ENCODE measurements at regions not wholly inside any gene's neighbourhood (a gene's known extent, or its start where the extent isn't known, plus 50 kb on each side); places are given as distances from the start of the nearest gene placed in this dataset.

DNA sequence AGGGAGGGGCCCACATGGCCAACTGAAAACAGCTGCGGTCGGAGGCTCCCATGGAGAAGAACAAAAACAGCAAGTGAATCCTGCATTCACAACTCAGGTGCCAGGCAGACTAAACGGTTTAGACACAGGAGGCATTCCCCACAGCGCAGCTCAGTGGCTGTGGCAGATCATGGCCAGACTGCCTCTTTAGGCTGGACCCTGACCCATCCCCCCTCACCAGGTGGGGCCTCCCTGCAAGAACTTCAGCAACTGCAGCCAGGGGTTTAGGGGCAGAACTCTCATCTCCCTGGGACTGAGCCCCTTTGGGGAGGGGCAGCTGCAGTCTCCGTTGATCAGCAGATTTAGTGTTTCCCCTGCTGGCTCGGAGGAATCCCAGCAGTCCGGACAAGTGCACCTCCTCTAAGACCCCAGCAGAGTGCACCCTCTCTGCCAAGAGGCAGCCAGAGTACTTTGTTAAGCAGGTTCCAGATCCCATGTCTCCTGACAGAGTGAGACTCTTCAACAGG, 346.7 kb downstream of the SS18 start:
- no peak overlapping the region for H2BK120ac ChIP-seq (ENCODE audit: low read depth, low read length)
- BruUV-seq (replicated peaks) = no TSS peak
- DNase-seq (no peak), ATAC-seq (ENCODE audit: low read depth) (no peak)
- no peaks in the 10 kb centered on the region for H3K79me1 ChIP-seq (ENCODE audit: low read depth in 1 of 2, low read length in 2 of 2)
- H3K18ac ChIP-seq (ENCODE audit: low read depth, low read length) = no peak overlapping the region
- ChIA-PET POLR2A (ENCODE audit: unreplicated experiment) (no interaction called here), CTCF (interaction anchor here (0.5 to 0.9 kb wide), 2 partner anchors 9 to 852 kb away, joined by 3 read pairs; no protein-coding TSS in a partner anchor)
- no peaks in the 10 kb centered on the region for H4K20me1 ChIP-seq (ENCODE audit: insufficient read depth, low read length)
- no peaks in the 10 kb centered on the region for H3K27me3 ChIP-seq (ENCODE audit: control insufficient read depth, insufficient read depth, low read length)
- in situ Hi-C loops (cut with MboI; ENCODE audit: low sequenced_read_pairs) (no loop called here), intact Hi-C loops (cut with micrococcal nuclease) (no loop called here), dilution Hi-C loops (cut with HindIII; ENCODE audit: low sequenced_read_pairs, unreplicated experiment) (no loop called here)
- no peak overlapping the region for H4K91ac ChIP-seq (ENCODE audit: insufficient read depth, low read depth, low read length)
- H2BK15ac ChIP-seq (ENCODE audit: low read depth, low read length) = no peak overlapping the region
- no peak overlapping the region for H3K9ac ChIP-seq (ENCODE audit: low read depth, low read length)
- H3K4me3 ChIP-seq (ENCODE audit: insufficient read depth, low read depth, low read length) = no peak overlapping the region
- no peak overlapping the region for H2BK20ac ChIP-seq (ENCODE audit: low read depth, low read length)
- H3K27ac ChIP-seq (ENCODE audit: insufficient read depth, low read length) = no peak overlapping the region
- H3K9me1 ChIP-seq (ENCODE audit: insufficient read depth, low read length) = no peaks in the 10 kb centered on the region
- H2AK5ac ChIP-seq (ENCODE audit: low read depth, low read length) = no peak overlapping the region
- H3K14ac ChIP-seq (replicated peaks; ENCODE audit: low read depth, low read length) = no peak overlapping the region
- H3K36me3 ChIP-seq (ENCODE audit: control insufficient read depth, insufficient read depth, low read length) = no peaks in the 10 kb centered on the region
- H3K23ac ChIP-seq (ENCODE audit: low read depth, low read length) = no peak overlapping the region
- no peak overlapping the region for H3K4ac ChIP-seq (ENCODE audit: low read depth, low read length)
- no peaks in the 10 kb centered on the region for H3K9me3 ChIP-seq (ENCODE audit: control insufficient read depth, insufficient read depth, low read length)
- no peak overlapping the region for H3K56ac ChIP-seq (ENCODE audit: extremely low read depth, insufficient read depth, low read length)
- no peak overlapping the region for H2AFZ ChIP-seq (replicated peaks; ENCODE audit: low read length, poor library complexity)
- no CpG with 5 or more reads among the region's 7 CpGs for WGBS, 2 experiments (ENCODE audit: extremely low coverage in 2 of 2, insufficient read length in 1 of 2)
- no peak overlapping the region for H4K5ac ChIP-seq (ENCODE audit: low read depth, low read length)
- H3K4me2 ChIP-seq (ENCODE audit: low read depth, low read length) = no peak overlapping the region
- H2AK9ac ChIP-seq (replicated peaks; ENCODE audit: low read depth, low read length, poor library complexity) = peak overlapping the region; percentile 28
- no peak overlapping the region for H4K8ac ChIP-seq (ENCODE audit: low read depth in 2 of 2, low read length in 2 of 2)
- no peak overlapping the region for H2BK5ac ChIP-seq (ENCODE audit: low read depth, low read length, poor library complexity, severe bottlenecking)
- TF ChIP-seq ELK1 (IDR thresholded peaks at IDR 0.05; ENCODE audit: borderline replicate concordance, low read depth, low read length) (no peak), USF2 (IDR thresholded peaks at IDR 0.05; ENCODE audit: low read depth, low read length) (no peak), BHLHE40 (IDR thresholded peaks at IDR 0.05; ENCODE audit: low read depth, low read length) (no peak), RFX5 (IDR thresholded peaks at IDR 0.05; ENCODE audit: low read depth, low read length) (no peak), SMC3 (IDR thresholded peaks at IDR 0.05; ENCODE audit: low read depth, low read length) (no peak), MXI1 (IDR thresholded peaks at IDR 0.05; ENCODE audit: borderline replicate concordance, low read depth, low read length) (no peak), MAZ (IDR thresholded peaks at IDR 0.05; ENCODE audit: borderline replicate concordance, low read depth, low read length) (no peak), FOS (IDR thresholded peaks at IDR 0.05; ENCODE audit: low read depth, low read length) (no peak)
- no peaks in the 10 kb centered on the region for H3K4me1 ChIP-seq (ENCODE audit: control insufficient read depth, insufficient read depth, low read length)

Data from IMR-90 (cell line).